ENCODE measurements at regions not wholly inside any gene's neighbourhood (a gene's known extent, or its start where the extent isn't known, plus 50 kb on each side); places are given as distances from the start of the nearest gene placed in this dataset.

- TF ChIP-seq CTCF (IDR thresholded peaks at IDR 0.05 in 4 of 5, conservative IDR thresholded peaks at IDR 0.05 in 1 of 5) (no peak), POLR2A (IDR thresholded peaks at IDR 0.05) (no peak)
Measured at GRCh38 chr4:181245326-181245725, 997.9 kb upstream of the TENM3 start.

All from gastrocnemius medialis (tissue), 4 donors.